Gastroesophageal sphincter (tissue), 3 donors: ENCODE measurements at regions not wholly inside any gene's neighbourhood (a gene's known extent, or its start where the extent isn't known, plus 50 kb on each side); places are given as distances from the start of the nearest gene placed in this dataset.

Experiments used
- CTCF ChIP-seq, 4 experiments: fragments of 200-600 bp in 2 of 4; fragments of 450-650 bp in 2 of 4; sonication (generic) in 1 of 4; IDR thresholded peaks; one replicate each; pipeline ENCODE4 v1.5.1; 2017 to 2019; ENCODE audit warnings: antibody characterized with exemption in 4 of 4, mild to moderate bottlenecking in 2 of 4, moderate library complexity in 2 of 4
- POLR2AphosphoS5 ChIP-seq: sonication (generic); formaldehyde crosslinking; IDR thresholded peaks from one replicate; pipeline ENCODE4 v1.6.1; 2017; ENCODE audit warnings: antibody characterized with exemption

- TF ChIP-seq CTCF (IDR thresholded peaks at IDR 0.05) (no peak), POLR2AphosphoS5 (no peak)
Observed at GRCh38 chr3:103337179-103337845, 902.5 kb downstream of the ZPLD1 start.
